ENCODE measurements at regions not wholly inside any gene's neighbourhood (a gene's known extent, or its start where the extent isn't known, plus 50 kb on each side); places are given as distances from the start of the nearest gene placed in this dataset.

- in situ Hi-C loops (cut with HindIII; ENCODE audit: low pct_unique_long_range_greater_than_20kb, low sequenced_read_pairs) = no loop called here
- DNase-seq (ENCODE audit: low read depth) = no peak
These were observed 68.2 kb upstream of the TJP1 start for GRCh38 chr15:29890336-29891095.

GRCh38 chr15:29889542-29890329 lies 67.5 kb upstream of the TJP1 start:
- in situ Hi-C loops (cut with HindIII; ENCODE audit: low pct_unique_long_range_greater_than_20kb, low sequenced_read_pairs) = no loop called here
- DNase-seq (ENCODE audit: low read depth) = no peak

GRCh38 chr15:29888646-29889045 lies 66.4 kb upstream of the TJP1 start:
- no peak for DNase-seq (ENCODE audit: low read depth)
- in situ Hi-C loops (cut with HindIII; ENCODE audit: low pct_unique_long_range_greater_than_20kb, low sequenced_read_pairs) = no loop called here

- no peak for DNase-seq (ENCODE audit: low read depth)
- in situ Hi-C loops (cut with HindIII; ENCODE audit: low pct_unique_long_range_greater_than_20kb, low sequenced_read_pairs) = no loop called here
These were observed 65.5 kb upstream of the TJP1 start for GRCh38 chr15:29887721-29888120.

GRCh38 chr15:29885183-29885582 lies 62.9 kb upstream of the TJP1 start:
- no peak for DNase-seq (ENCODE audit: low read depth)
- in situ Hi-C loops (cut with HindIII; ENCODE audit: low pct_unique_long_range_greater_than_20kb, low sequenced_read_pairs) = no loop called here

GRCh38 chr15:29883126-29883525 lies 60.9 kb upstream of the TJP1 start:
- in situ Hi-C loops (cut with HindIII; ENCODE audit: low pct_unique_long_range_greater_than_20kb, low sequenced_read_pairs) = no loop called here
- DNase-seq (ENCODE audit: low read depth) = no peak

- DNase-seq (ENCODE audit: low read depth) = no peak
- in situ Hi-C loops (cut with HindIII; ENCODE audit: low pct_unique_long_range_greater_than_20kb, low sequenced_read_pairs) = no loop called here
These were observed 58.6 kb upstream of the TJP1 start for GRCh38 chr15:29880886-29881285.

- no peak for DNase-seq (ENCODE audit: low read depth)
- in situ Hi-C loops (cut with HindIII; ENCODE audit: low pct_unique_long_range_greater_than_20kb, low sequenced_read_pairs) = no loop called here
These were observed 58.1 kb upstream of the TJP1 start for GRCh38 chr15:29880341-29880740.

- in situ Hi-C loops (cut with HindIII; ENCODE audit: low pct_unique_long_range_greater_than_20kb, low sequenced_read_pairs) = no loop called here
- no peak for DNase-seq (ENCODE audit: low read depth)
These were observed 52.7 kb upstream of the TJP1 start for GRCh38 chr15:29874977-29875376.

GRCh38 chr15:29873947-29874411 lies 51.7 kb upstream of the TJP1 start:
- in situ Hi-C loops (cut with HindIII; ENCODE audit: low pct_unique_long_range_greater_than_20kb, low sequenced_read_pairs) = no loop called here
- no peak for DNase-seq (ENCODE audit: low read depth)

- DNase-seq (ENCODE audit: low read depth) = no peak
- in situ Hi-C loops (cut with HindIII; ENCODE audit: low pct_unique_long_range_greater_than_20kb, low sequenced_read_pairs) = no loop called here
These were observed 51.0 kb upstream of the TJP1 start for GRCh38 chr15:29873264-29873663.

GRCh38 chr15:29872716-29873115 lies 50.4 kb upstream of the TJP1 start:
- in situ Hi-C loops (cut with HindIII; ENCODE audit: low pct_unique_long_range_greater_than_20kb, low sequenced_read_pairs) = no loop called here
- DNase-seq (ENCODE audit: low read depth) = no peak
